ENCODE measurements at regions not wholly inside any gene's neighbourhood (a gene's known extent, or its start where the extent isn't known, plus 50 kb on each side); places are given as distances from the start of the nearest gene placed in this dataset.

DNA sequence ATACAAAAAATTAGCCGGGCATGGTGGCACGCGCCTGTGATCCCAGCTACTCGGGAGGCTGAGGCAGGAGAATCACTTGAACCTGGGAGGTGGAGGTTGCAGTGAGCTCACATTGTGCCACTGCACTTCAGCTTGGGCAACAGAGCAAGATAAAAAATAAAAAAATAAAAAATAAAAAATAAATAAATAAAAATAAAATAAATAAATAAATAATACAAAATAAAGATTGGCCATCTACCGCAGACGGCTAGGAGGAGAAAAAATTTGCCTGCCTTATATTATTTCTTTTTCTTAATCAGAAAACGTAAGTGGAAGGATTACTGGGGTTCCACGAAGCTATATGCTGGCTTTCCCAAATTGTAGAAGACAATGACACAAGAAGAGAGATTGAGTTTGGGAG, 229.7 kb downstream of the EPHA4 start:
- TF ChIP-seq, protein P1, sequence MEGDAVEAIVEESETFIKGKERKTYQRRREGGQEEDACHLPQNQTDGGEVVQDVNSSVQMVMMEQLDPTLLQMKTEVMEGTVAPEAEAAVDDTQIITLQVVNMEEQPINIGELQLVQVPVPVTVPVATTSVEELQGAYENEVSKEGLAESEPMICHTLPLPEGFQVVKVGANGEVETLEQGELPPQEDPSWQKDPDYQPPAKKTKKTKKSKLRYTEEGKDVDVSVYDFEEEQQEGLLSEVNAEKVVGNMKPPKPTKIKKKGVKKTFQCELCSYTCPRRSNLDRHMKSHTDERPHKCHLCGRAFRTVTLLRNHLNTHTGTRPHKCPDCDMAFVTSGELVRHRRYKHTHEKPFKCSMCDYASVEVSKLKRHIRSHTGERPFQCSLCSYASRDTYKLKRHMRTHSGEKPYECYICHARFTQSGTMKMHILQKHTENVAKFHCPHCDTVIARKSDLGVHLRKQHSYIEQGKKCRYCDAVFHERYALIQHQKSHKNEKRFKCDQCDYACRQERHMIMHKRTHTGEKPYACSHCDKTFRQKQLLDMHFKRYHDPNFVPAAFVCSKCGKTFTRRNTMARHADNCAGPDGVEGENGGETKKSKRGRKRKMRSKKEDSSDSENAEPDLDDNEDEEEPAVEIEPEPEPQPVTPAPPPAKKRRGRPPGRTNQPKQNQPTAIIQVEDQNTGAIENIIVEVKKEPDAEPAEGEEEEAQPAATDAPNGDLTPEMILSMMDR (IDR thresholded peaks at IDR 0.05): no peak
- no peak for TF ChIP-seq POLR2A (IDR thresholded peaks at IDR 0.05)
